ENCODE measurements at regions not wholly inside any gene's neighbourhood (a gene's known extent, or its start where the extent isn't known, plus 50 kb on each side); places are given as distances from the start of the nearest gene placed in this dataset.
A peak's percentile ranks its signal among the peaks of the same experiment; 100 is the strongest.

DNA sequence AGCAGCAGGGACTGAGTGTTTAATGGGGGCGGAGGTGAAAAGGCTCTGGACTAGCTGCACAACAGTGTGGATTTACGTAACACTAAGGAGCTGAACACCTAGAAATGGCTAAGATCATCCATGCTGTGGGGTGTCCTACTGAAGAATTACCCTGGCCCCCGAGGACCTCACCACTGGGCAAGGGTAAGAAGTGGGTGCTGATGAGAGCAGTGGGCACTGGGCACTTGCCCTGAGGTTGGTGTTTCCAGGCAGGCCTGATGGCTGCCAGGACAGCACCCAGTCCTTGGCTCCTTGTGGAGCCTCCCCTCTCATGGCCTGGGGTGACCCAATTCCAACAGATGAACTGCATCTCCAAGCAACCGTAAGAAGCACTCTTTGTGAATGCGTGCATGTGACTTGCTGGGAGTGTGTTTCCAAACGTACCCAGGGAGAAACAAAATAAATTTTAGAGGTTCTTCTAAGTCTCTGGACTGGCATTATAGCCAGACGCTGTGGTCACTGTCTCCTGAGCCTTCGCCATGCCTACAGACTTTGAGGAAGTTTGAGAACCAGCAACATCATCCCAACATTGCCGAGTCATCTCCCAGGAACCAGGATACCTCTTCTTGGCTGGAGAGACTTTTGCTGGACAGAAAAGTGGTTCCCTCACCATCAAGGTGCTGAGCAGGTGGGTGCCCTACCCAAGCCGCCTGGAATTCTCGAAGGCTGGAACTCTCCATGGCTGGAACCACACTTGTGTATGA, 245.9 kb downstream of the ERMARD start:
- DNase-seq, result no peak
- no peaks in the 10 kb centered on the region for H3K9me3 ChIP-seq (ENCODE audit: control insufficient read depth, low read length)
- H3K36me3 ChIP-seq (ENCODE audit: control insufficient read depth, insufficient read depth, low read length), result no peaks in the 10 kb centered on the region
- peaks cover 5% of the 10 kb centered on the region for H3K4me1 ChIP-seq (ENCODE audit: control insufficient read depth, insufficient read depth, low read length, poor library complexity, severe bottlenecking)
- H3K27ac ChIP-seq (ENCODE audit: insufficient read depth, low read length, poor library complexity, severe bottlenecking), result no peak overlapping the region
- H3K27me3 ChIP-seq (replicated peaks; ENCODE audit: control insufficient read depth, insufficient read depth, low read length, poor library complexity, severe bottlenecking), result no peaks in the 10 kb centered on the region
- no peak overlapping the region for H3K4me3 ChIP-seq (ENCODE audit: insufficient read depth, low read depth, low read length, poor library complexity, severe bottlenecking)

DNA sequence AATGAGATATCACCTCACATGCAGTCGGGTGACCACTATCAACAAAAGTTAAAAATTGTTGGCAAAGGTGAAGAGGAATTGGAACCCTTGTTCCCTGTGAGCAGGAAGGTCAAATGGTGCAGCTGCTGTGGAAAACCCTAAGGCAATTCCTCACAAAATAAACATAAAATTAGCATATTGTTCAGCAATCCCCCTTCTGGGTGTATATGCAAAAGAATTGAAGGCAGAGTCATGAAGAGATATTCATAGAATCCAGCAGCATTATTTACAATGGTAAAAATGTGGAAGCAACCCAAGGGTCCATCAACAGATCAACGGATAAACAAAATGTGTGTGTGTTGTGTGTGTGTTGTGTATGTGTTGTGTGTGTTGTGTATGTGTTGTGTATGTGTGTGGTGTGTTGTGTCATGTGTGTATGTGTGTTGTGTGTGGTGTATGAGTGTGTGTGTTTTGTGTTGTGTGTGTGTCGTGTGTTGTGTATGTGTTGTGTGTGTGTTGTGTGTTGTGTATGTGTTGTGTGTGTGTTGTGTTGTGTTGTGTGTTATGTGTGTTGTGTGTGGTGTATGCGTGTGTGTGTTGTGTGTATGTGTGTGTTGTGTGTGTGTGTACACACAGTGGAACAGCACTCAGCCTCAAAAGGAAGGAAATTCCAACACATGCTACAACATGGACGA, 245.1 kb downstream of the ERMARD start:
- Histone ChIP-seq H3K36me3 (ENCODE audit: control insufficient read depth, insufficient read depth, low read length) (no peaks in the 10 kb centered on the region), H3K4me1 (ENCODE audit: control insufficient read depth, insufficient read depth, low read length, poor library complexity, severe bottlenecking) (peaks cover 5% of the 10 kb centered on the region), H3K27me3 (replicated peaks; ENCODE audit: control insufficient read depth, insufficient read depth, low read length, poor library complexity, severe bottlenecking) (no peaks in the 10 kb centered on the region), H3K27ac (ENCODE audit: insufficient read depth, low read length, poor library complexity, severe bottlenecking) (no peak overlapping the region), H3K9me3 (ENCODE audit: control insufficient read depth, low read length) (no peaks in the 10 kb centered on the region), H3K4me3 (ENCODE audit: insufficient read depth, low read depth, low read length, poor library complexity, severe bottlenecking) (no peak overlapping the region)
- DNase-seq, result no peak

GRCh38 chr6:169994739-169995138, 243.3 kb downstream of the ERMARD start:
- Histone ChIP-seq H3K9me3 (ENCODE audit: control insufficient read depth, low read length) (no peaks in the 10 kb centered on the region), H3K27ac (ENCODE audit: insufficient read depth, low read length, poor library complexity, severe bottlenecking) (no peak overlapping the region), H3K4me3 (ENCODE audit: insufficient read depth, low read depth, low read length, poor library complexity, severe bottlenecking) (no peak overlapping the region), H3K36me3 (ENCODE audit: control insufficient read depth, insufficient read depth, low read length) (no peaks in the 10 kb centered on the region), H3K4me1 (ENCODE audit: control insufficient read depth, insufficient read depth, low read length, poor library complexity, severe bottlenecking) (peaks cover 12% of the 10 kb centered on the region), H3K27me3 (replicated peaks; ENCODE audit: control insufficient read depth, insufficient read depth, low read length, poor library complexity, severe bottlenecking) (no peaks in the 10 kb centered on the region)
- DNase-seq, result no peak

GRCh38 chr6:169993861-169994481, 242.5 kb downstream of the ERMARD start:
- no peak for DNase-seq
- H3K4me1 ChIP-seq (ENCODE audit: control insufficient read depth, insufficient read depth, low read length, poor library complexity, severe bottlenecking), result peaks cover 14% of the 10 kb centered on the region

DNA sequence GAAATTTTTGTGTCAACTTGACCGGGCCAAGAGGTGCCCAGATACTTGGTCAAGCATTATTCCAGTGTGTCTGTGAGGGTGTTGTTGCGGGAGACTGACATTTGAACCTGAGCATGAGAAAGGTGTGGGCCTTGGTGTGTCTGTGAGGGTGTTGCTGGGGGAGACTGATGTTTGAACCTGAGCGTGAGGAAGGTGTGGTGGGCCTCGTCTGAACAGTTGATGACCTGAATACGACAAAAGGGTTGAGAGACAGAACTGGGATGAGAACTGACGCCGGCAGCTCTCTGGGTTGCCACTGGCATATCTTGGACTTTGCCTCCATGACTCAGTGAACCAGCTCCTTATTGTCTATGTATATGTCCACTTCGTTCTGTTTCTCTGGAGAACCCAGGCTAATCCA, 240.5 kb downstream of the ERMARD start:
- Histone ChIP-seq H3K27ac (ENCODE audit: insufficient read depth, low read length, poor library complexity, severe bottlenecking) (no peak overlapping the region), H3K27me3 (replicated peaks; ENCODE audit: control insufficient read depth, insufficient read depth, low read length, poor library complexity, severe bottlenecking) (no peaks in the 10 kb centered on the region), H3K36me3 (ENCODE audit: control insufficient read depth, insufficient read depth, low read length) (no peaks in the 10 kb centered on the region), H3K9me3 (ENCODE audit: control insufficient read depth, low read length) (no peaks in the 10 kb centered on the region), H3K4me3 (ENCODE audit: insufficient read depth, low read depth, low read length, poor library complexity, severe bottlenecking) (no peak overlapping the region), H3K4me1 (ENCODE audit: control insufficient read depth, insufficient read depth, low read length, poor library complexity, severe bottlenecking) (peaks cover 14% of the 10 kb centered on the region)
- no peak for DNase-seq

More at GRCh38 chr6:169993861-169994481, 242.5 kb downstream of the ERMARD start:
- H3K9me3 ChIP-seq (ENCODE audit: control insufficient read depth, low read length), result no peaks in the 10 kb centered on the region
- H3K27me3 ChIP-seq (replicated peaks; ENCODE audit: control insufficient read depth, insufficient read depth, low read length, poor library complexity, severe bottlenecking), result no peaks in the 10 kb centered on the region
- H3K4me3 ChIP-seq (ENCODE audit: insufficient read depth, low read depth, low read length, poor library complexity, severe bottlenecking), result no peak overlapping the region
- no peak overlapping the region for H3K27ac ChIP-seq (ENCODE audit: insufficient read depth, low read length, poor library complexity, severe bottlenecking)
- H3K36me3 ChIP-seq (ENCODE audit: control insufficient read depth, insufficient read depth, low read length), result no peaks in the 10 kb centered on the region

GRCh38 chr6:169991031-169991390, 239.6 kb downstream of the ERMARD start:
- Histone ChIP-seq H3K4me3 (ENCODE audit: insufficient read depth, low read depth, low read length, poor library complexity, severe bottlenecking) (no peak overlapping the region), H3K27ac (ENCODE audit: insufficient read depth, low read length, poor library complexity, severe bottlenecking) (no peak overlapping the region), H3K27me3 (replicated peaks; ENCODE audit: control insufficient read depth, insufficient read depth, low read length, poor library complexity, severe bottlenecking) (no peaks in the 10 kb centered on the region), H3K36me3 (ENCODE audit: control insufficient read depth, insufficient read depth, low read length) (no peaks in the 10 kb centered on the region), H3K4me1 (ENCODE audit: control insufficient read depth, insufficient read depth, low read length, poor library complexity, severe bottlenecking) (peaks cover 14% of the 10 kb centered on the region), H3K9me3 (ENCODE audit: control insufficient read depth, low read length) (no peaks in the 10 kb centered on the region)
- no peak for DNase-seq

DNA sequence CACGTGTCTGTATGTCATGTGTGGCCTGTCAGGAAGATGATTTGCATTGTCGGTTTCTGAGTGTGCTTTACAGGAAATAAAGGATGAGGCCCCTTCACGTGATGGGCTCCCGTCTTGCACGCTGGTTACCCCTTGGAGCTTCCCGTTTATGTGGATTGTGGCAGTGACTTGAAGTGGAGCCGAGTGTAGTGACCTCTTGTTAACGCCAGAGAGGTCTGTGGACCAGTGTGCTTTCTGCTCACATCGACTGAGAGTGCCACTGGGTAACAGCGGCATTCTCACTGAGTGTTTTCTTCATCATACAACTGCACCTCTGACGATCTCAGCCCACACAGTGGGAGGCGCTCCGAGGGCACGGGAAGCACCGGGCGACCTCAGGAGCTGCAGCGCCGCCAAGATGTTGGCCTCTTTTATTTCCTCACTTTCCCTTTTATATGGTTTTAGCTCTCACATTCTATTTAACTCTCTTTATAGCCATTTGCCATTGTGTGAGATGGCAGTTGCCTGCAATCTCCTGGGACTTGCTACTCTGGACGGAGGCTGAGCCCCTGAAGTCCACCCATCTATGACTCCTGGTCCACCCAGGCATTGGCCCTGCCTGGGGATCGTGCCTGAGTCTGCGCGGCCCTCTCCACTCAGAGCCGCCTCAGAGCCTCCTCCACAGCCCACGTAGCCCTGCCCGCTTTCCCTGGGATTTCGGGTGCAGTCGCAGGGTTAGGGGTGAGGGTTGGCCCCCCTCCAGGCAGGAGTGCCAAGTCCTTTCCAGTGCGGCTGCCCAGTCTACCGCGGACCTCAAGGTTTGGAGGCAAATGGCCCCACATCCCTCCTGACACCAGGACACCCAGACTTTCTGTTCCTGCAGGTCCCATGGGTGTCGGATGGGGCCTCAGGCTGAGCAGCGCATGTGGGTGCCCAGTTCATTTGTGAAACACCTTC, 238.9 kb downstream of the ERMARD start:
- Histone ChIP-seq H3K36me3 (ENCODE audit: control insufficient read depth, insufficient read depth, low read length) (no peaks in the 10 kb centered on the region), H3K9me3 (ENCODE audit: control insufficient read depth, low read length) (no peaks in the 10 kb centered on the region), H3K27me3 (replicated peaks; ENCODE audit: control insufficient read depth, insufficient read depth, low read length, poor library complexity, severe bottlenecking) (no peaks in the 10 kb centered on the region), H3K4me3 (ENCODE audit: insufficient read depth, low read depth, low read length, poor library complexity, severe bottlenecking) (peak overlapping the region; percentile 32), H3K4me1 (ENCODE audit: control insufficient read depth, insufficient read depth, low read length, poor library complexity, severe bottlenecking) (peaks cover 14% of the 10 kb centered on the region), H3K27ac (ENCODE audit: insufficient read depth, low read length, poor library complexity, severe bottlenecking) (no peak overlapping the region)
- DNase-seq, result no peak

DNA sequence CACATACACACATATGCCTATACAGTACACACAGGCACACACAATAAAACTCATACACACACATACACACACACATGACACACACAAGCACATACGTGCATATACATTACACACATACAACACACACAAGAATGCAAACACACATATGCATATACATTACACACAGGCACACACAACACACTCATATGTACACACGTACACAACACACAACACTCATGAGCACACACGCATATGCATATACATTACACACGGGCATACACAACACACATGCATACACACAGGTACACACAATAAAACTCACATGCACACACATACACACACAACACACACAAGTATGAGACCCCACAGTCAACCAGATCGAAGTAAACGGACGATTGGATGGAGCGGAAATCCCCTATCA, 238.2 kb downstream of the ERMARD start:
- H3K9me3 ChIP-seq (ENCODE audit: control insufficient read depth, low read length), result no peaks in the 10 kb centered on the region
- no peak overlapping the region for H3K27ac ChIP-seq (ENCODE audit: insufficient read depth, low read length, poor library complexity, severe bottlenecking)
- no peak for DNase-seq
- no peaks in the 10 kb centered on the region for H3K27me3 ChIP-seq (replicated peaks; ENCODE audit: control insufficient read depth, insufficient read depth, low read length, poor library complexity, severe bottlenecking)
- no peak overlapping the region for H3K4me3 ChIP-seq (ENCODE audit: insufficient read depth, low read depth, low read length, poor library complexity, severe bottlenecking)
- no peaks in the 10 kb centered on the region for H3K36me3 ChIP-seq (ENCODE audit: control insufficient read depth, insufficient read depth, low read length)
- H3K4me1 ChIP-seq (ENCODE audit: control insufficient read depth, insufficient read depth, low read length, poor library complexity, severe bottlenecking), result peaks cover 14% of the 10 kb centered on the region

DNA sequence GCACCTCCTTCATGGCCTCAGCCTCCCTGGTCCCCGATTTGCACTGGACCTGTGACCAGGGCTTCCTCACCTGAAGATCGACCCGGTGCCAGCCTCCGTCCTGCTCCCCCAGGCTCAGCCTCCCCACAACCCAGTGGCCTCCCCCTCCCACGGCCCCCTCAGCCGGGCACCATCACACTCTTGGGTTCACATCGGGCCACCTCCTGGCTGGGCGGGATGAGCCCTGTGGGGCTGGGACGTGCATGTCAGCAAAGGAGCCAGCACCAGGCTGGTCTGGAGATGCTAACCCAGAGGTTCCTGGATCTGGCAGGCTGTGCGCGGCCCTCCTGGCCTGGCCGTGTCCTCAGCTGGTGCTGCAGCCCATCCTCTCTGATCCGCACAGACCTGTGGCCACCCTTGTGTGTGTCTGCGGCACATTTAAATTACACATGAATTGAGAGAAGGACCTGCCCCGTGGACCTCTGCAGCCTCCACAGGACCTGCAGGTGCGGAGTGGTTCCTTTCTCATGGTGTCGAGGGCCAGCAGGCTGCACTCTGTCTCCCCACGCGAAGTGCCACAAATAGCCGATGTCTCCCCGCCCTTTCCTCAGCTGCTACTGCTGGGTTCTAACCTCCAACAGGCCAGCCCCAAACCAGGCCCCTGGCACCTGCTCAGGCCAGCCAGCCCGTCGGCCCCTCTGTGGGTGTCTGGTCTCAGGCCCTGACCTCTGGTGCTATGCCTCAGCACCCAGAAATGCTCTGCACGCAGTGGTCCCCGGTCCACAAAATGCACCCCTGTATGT, 237.5 kb downstream of the ERMARD start:
- Histone ChIP-seq H3K27ac (ENCODE audit: insufficient read depth, low read length, poor library complexity, severe bottlenecking) (no peak overlapping the region), H3K27me3 (replicated peaks; ENCODE audit: control insufficient read depth, insufficient read depth, low read length, poor library complexity, severe bottlenecking) (no peaks in the 10 kb centered on the region), H3K9me3 (ENCODE audit: control insufficient read depth, low read length) (no peaks in the 10 kb centered on the region), H3K36me3 (ENCODE audit: control insufficient read depth, insufficient read depth, low read length) (no peaks in the 10 kb centered on the region), H3K4me3 (ENCODE audit: insufficient read depth, low read depth, low read length, poor library complexity, severe bottlenecking) (no peak overlapping the region), H3K4me1 (ENCODE audit: control insufficient read depth, insufficient read depth, low read length, poor library complexity, severe bottlenecking) (peaks cover 14% of the 10 kb centered on the region)
- DNase-seq, result no peak

Data from effector memory CD4-positive, alpha-beta T cell (primary cell).